Inflammatory macrophage treated with lipopolysaccharide for 4 hours (primary cell): ENCODE measurements at regions not wholly inside any gene's neighbourhood (a gene's known extent, or its start where the extent isn't known, plus 50 kb on each side); places are given as distances from the start of the nearest gene placed in this dataset.
"Not testable (repeated sequence)": the region's sequence is repeated elsewhere in the genome, so short reads cannot be mapped to it uniquely, and the experiment has no call there.

Experiments
- DNase-seq: peaks from one replicate; pipeline ENCODE4 v3.0.0-alpha.2; 2020

DNA sequence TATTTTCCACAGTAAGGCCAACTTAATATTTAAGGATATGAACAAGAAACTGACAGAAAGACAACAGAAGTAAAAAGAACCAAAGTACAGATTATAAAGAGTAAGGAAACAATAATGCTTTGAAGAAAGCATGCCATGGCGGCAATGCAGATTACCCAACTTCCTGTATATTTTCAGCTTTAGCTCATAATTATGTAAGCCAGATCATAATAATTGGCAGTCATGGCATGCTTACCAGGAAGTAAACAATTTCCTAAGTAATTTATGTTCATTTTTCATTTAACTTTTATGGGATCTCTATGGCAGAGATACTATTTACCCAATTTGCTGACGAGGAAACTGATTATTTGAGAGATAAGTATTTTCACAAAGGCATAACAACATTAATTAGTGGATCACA lies 988.7 kb downstream of the HACE1 start:
- no peak for DNase-seq

DNA sequence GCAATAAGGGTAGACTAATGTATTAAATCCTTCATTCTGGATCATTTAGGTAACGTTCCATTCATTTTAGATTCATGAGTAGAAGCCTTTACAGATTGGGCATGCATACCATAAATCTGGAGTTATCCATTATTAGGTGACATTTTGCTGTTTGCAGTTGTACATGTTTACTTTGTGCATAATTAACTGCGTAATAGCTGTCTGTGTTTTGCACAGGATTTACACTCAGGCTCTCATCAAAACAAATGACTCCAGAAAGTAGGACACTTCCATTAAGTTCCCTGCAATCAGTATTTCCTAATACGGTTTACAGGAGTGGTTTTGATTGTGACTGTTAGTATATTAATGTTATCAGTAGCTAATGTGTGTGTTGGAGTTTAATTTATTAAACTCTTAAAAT lies 997.4 kb downstream of the HACE1 start:
- no peak for DNase-seq

DNA sequence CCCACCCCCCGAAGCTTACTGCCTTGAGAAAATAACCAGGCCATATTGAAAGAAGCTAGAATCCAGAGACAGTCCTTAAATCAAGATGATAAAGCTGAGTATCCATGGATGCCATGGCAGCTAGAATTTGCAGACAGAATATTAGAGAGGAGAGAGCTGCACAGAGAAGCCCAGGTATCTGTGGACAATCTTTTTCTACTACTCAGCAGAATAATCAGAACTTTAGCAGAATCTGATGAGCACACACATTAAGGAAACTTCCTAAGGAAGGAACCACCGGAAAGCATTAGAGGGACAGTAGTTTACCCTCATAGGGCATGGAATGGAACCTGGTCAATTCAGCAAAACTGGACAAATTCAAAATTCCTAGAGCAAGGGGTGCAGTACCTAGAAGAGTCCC lies 1001.7 kb downstream of the HACE1 start:
- no peak for DNase-seq

DNA sequence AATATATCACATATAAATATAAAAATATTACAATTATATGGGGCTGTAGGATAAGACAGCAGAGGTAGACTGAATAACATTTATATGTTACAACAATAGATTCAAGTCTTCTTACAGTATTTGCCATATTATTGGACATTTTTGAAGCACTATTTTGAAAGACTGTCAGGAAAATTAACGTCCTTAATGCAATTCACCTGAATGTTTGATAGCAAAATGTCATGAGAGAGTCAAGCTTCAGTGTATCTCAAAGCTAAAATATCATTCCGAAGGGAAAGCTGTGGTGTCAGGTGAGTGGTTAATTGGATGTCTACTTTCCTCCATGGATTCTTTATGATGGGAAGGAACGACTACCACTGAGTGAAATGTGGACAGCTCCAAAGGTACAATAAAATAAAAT lies 1004.0 kb downstream of the HACE1 start:
- DNase-seq, result no peak

DNA sequence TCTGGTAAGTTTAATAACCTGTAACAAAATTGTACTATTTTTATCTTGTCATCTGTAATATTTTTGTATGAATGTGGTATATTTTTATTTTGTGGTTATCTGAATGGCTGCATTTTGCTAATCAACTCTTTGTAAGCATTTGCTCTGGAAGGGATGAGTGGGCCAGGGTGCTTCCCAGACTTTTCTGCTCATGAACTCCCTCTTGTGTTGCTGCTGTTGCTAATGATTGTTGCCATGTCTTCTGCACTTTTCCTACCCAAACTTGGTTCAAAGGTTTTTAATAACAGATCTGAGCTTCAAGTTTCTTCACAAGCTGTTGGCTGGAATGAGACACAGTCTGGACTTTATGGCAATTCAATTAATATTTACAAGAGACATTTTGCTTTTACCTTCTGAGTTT lies 1005.7 kb downstream of the HACE1 start:
- DNase-seq, result no peak

DNA sequence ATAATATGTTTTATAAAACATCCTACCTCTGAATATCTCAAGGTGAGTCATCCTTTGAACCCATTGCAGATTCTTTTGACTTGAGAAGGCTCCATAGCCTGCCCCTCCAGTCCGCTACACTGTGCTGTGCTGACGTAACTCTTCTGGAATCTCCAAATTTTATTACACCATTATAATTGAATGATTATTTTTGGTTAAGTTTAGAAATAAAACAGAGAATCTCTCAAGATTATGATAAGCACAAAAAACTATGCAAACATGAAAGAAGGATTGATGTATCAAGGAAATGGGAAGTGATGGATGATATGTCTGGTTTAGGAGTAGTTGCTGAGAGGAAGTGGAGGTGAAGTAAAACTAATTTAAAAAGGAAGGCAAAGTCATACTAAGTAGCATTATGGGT lies 1021.3 kb downstream of the HACE1 start:
- no peak for DNase-seq

DNA sequence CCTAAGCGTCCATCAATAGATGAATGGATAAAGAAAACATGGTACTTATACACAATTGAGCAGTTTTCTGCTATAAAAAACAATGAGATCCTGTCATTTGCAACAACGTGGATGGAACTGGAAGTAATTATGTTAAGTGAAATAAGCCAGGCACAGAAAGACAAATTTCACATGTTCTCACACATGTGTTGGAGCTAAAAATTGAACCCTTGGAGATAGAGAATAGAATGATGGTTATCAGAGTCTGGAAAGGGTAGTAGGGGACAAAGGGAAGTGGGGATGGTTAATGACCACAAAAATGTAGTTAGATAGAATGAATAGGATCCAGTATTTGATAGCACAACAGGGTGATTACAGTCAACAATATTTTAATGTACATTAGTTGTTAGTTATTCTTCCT lies 1033.5 kb downstream of the HACE1 start:
- no peak for DNase-seq

DNA sequence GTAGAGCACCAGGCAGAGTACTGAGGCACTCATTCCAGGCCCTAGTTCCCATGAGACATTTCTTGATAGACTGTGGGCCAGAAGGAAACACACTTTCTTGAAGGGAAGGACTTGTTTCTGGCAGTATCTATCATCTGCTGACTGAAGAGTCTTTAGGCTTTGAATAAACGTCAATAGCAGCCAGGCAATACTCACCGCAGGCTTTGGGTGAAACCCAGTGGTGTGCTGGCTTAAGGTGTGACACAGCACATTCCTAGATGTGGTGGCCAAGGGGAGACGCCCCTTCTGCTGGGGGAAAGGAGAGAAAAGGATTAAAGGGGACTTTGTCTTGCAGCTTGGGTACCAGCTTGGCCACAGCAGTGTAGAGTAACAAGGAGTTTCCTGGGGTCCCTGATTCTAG lies 1039.6 kb downstream of the HACE1 start:
- no peak for DNase-seq

DNA sequence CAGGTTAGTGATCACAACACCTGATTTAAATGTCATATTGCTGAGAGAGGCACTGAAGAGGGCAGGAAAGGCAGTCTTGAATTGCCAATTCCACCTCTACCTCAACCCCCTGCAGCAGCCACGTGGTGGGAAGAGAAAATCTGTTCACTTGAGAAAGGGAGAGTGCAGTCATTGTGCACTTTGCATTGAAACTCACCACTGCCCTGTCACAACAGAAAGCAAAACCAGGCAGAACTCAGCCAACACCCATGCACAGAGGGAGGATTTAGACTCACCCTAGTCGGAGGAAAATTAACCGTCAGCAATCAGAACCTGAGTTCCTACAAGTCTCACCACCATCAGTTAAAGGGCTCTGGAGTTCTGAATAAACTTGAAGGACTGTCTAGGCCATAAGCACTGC lies 1040.2 kb downstream of the HACE1 start:
- no peak for DNase-seq

DNA sequence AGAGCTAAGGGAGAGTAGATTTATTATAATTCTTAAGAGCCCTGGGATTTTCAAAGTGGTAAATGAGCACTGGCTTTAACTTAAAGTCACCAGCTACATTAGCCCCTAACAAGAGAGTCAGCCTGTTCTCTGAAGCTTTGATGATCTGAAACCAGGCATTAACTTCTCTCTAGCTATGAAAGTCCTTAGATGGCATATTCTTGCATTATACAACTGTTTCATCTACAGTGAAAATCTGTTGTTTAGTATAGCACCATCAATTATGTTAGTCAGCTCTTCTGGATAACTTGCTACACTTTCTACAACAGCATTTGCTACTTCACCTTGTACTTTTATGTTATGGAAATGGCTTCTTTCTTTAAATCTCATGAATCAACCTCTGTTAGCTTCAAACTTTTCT lies 1046.7 kb downstream of the HACE1 start:
- no peak for DNase-seq

DNA sequence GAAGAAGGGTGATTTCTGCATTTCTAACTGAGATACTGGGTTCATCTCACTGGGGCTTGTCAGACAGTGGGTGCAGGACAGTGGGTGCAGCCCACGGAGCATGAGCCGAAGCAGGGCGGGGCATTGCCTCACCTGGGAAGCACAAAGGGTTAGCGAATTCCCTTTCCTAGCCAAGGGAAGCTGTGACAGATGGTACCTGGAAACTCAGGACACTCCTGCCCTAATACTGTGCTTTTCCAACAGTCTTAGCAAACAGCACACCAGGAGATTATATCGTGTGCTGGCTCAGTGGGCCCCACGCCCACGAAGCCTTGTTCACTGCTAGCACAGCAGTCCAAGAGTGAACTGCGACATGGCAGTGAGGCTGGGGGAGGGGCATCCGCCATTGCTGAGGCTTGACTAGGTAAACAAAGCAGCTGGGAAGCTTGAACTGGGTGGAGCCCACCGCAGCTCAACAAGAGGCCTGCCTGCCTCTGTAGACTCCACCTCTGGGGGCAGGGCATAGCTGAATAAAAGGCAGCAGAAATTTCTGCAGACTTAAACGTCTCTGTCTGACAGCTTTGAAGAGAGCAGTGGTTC lies 1057.7 kb downstream of the HACE1 start:
- DNase-seq, result not testable (repeated sequence)

DNA sequence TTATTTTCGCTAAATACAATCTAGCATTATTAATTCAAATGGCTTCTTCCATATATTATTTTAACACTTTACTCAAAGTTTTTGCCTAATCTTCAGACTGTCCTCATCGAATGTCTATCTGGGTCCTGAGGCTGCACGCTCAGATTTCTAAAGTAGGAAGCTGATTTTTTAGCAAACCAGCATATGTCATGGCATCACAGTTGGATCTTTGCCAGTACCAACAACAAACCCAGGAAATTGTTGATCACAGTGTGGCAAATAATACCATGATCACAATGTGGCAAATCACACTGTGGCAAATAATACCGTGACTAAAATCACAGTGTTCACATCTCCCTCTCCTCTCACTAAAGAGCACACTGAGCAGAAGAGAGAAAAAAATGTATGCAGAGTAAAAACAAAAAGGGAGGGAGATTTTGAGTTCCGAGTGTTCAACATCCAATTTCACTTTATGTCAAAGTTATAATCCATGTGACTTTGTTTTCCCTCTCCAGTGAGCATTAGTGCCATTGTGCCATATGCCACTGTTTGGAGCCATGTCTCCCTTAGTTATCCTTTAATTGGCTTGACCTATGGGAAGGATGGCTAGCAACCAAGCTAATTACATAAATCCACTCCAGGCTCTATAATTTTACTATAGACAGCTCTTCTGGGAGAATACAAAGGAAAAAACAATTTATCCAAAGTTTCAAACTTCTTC lies 1059.6 kb downstream of the HACE1 start:
- DNase-seq, result no peak

DNA sequence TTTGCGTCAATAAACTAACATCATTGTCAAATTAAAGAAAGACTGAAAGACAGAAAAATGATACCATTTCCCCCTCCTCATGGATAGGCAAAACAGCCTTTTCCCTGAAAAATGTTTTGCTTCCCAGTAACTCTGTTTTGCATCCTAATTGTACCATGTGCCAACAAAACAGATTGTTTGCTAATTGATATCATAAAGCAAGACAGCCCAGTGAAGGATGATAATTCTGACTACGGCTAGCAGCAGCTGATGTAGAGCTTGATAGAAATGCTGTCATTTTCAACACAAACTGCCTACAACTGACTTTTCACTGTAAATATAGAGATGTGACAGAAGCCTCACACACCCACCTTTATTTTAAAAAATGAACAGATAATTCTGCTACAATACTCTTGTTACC lies 1061.6 kb downstream of the HACE1 start:
- DNase-seq, result no peak

DNA sequence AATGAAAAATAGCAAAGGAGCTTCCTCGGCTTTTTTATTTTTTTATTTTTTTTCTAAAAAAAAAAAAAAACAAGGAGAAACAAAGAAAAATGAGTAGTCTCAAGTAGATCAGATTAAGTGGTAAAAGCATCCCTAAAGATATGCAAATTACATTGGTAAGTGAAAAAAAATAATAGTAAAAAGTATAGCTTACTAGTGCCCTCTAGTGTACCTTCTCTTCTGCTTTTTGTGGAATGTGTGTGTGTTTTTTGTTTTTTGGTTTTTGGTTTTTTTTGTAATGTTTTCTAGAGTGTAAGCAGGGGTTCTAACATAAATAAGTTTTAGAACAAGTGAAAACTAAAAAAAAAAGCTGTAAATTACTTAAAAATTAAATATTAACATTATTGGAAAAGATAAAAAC lies 1062.0 kb downstream of the HACE1 start:
- no peak for DNase-seq

DNA sequence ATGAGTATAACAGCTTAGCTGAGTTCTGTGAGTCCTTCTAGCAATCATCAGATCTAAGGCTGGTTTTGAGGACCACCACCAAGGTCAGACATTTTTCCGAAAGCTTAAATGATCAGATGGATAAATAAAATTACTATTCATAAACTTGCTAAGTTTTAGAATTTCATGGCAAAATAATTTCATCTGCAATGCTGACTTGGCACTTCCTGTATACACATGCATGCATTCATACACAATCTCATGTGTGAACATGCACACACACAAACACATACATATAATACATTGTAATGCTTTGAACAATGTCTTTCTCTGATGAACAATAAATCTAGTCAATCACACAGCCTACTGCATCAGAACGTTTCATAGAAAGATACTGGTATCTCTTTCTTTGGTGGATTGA lies 1068.3 kb downstream of the HACE1 start:
- no peak for DNase-seq

DNA sequence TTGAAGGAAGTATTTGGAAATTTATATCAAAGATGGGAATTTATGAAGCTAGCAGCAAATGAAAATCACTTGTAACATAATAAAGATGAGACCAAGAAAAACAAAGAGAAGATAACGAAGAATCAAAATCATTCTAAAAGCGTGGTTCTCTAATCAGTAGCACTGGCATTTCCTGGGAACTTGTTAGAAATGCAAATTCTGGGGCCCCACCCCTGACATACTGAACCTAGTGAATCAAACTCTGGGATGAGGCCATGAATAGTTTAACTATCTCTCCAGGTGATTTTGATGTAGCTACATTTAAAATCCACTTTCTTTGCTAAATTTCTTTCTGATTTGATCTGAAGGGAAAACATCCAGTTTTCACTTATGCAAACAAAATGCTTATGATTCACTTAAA lies 1075.6 kb downstream of the HACE1 start:
- no peak for DNase-seq

DNA sequence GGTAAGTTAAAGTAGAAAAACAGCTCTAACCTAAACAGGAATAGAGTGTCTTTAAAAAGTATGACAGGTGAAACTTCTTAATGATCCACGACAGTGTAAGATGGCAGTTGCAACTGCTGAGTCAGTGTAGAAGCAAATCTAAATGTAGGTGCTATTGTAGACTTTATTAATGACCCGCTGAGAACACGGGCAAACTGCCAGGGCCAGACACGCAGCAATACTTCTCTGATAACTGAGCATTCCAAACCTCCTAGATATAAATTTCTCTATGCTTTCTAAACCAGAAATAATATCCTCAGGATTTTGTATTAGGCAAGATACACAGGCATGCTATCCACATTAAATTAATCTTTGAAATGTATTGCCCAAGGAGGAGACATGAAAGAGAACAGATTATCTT lies 1076.4 kb downstream of the HACE1 start:
- DNase-seq, result no peak

DNA sequence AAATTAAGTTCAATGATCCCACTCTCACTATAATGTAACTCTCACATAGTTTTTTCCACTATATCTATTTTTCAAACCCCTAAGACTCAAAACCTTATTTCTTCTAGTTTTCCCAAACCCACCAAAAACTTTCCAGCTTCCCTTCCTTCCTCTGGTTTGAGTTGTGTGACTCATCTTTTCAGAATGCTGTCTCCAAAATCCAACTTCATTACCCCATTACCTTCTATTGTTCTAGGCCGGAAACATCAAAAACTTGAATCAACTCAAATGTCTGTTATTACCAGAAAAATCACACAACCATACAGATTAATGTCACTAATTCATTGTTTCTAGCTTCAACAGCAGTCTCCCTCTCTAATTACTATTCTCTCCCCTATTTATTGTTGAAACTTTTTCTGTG lies 1090.3 kb downstream of the HACE1 start:
- DNase-seq, result no peak

DNA sequence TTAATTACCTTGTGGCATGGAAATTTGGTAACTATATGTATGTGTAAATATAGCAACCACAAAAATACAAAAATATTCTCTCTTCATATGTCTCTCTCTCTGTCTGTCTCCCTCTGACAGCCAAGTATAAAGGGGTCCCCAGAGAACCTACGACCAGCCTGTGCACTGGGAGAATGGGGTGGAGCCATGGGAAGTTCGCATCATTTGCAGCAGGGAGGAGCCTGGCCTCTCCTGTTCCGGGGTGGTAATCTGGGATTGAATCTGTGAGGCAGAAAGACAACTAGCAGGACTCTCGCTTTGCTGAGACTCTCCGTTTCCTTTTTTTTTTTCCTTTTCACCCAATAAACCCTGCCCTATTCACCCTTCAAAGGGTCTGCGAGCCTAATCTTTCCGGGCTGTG lies 1109.1 kb downstream of the HACE1 start:
- no peak for DNase-seq

DNA sequence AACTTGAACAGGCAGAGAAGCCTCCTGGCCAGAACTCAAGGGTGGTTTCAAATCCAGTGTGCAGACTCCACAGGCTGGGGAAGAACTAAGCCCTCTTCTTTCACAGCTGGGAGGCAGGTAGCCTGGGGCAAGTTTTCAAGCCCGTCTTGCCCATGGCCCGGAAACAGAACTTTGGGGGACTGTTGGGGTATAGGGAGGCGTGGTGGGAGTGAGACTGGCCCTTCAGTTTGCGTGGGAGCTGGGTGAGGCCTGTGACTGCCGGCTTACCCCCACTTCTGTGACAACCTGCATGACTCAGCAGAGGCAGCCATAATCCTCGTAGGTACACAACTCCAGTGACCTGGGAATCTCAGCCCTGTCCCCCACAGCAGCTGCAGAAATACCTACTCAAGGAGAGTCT lies 1125.7 kb downstream of the HACE1 start:
- no peak for DNase-seq

DNA sequence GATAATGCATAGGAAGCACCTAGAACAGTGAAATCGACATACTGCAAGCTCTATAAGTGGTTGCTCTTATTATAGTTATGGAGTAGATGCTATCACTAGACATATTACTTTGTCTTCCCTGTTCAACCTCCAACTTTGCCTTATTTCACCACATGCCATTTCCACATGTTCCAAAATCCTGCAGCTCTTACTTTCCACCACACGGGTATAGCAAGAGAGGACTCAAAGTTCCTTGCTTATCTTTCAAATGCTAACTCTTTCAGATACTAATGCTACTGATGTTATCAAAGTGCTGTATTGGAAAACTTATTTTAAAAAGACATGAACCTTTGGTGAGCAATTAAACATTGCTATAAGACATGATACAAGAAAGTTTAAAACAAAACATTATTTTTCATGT lies 1130.1 kb downstream of the HACE1 start:
- no peak for DNase-seq

DNA sequence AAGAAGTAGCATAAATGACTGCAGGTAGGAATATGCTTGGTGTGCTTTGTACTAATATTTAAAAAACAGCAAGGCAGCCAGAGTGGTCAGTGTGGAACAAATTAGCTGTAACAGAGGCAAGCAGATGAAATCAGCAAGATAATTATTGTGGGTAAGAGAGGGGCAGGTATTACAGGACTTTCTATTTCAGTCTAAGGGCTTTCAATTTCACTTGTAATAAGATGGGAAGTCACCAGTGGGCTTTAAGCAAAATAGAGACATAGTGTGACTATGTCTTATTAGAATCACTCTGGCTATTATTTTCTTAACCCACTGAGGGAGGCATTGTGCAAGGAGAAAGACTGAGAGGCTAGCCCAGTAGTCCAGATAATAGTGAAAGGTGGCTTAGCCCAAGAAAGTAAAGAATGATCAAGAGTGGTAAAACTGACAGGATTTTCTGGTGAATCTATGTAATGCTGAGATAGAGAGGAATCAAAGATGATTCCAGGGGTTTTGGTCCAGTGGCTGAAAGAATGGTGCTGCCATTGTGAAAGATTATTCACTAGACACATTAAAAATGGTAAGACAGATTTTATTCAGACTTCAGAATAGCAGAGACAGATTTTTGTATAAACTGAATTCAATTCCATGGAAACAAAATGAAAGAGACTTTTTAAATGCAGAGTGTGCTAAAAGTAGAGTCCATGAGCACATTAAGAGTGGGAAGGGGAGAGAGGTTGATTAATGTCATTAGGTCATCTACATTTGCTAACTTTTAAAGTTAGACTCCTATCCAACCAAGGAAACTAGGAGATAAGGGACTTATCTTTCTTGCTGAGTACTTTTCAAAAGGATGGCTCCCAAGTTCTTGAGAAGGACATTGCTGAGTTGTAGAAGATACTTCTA lies 1136.0 kb downstream of the HACE1 start:
- no peak for DNase-seq

DNA sequence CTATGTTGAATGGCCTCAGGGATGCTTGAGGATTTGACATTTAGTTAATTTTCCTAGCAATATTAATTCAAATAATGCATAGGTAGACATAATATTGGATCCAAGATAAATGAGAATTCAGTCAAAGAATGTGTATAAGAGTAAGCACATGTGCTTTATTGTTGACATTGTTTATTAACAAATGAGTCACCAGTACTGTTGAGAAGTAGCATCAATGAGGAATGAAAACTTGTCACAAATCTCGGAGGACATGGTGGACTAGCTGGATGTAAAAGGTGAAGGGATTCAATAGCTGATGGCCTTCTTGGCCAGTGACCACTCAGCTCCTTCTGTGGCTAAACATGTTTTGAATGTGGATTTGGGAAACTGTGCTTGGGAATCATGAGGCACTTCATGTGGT lies 1137.0 kb downstream of the HACE1 start:
- no peak for DNase-seq

DNA sequence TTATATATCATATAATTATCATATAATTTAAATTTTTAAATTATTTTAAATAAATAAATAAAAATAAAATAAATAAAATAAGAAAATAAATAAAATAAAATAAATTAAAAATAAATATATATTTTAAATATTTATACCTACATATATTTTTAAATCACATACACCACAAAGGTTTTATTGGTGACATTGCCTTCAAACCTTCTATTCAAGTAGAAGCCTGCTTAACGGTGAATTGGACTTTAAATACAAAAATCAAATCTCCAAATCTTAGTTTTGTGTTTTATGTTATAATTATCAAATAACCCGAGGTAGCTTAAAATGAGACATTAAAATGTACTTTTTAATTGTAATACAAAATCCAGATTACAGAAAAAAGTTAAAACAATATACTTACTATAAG lies 1137.8 kb downstream of the HACE1 start:
- no peak for DNase-seq
